Prostate gland (tissue), 2 donors: ENCODE measurements at regions not wholly inside any gene's neighbourhood (a gene's known extent, or its start where the extent isn't known, plus 50 kb on each side); places are given as distances from the start of the nearest gene placed in this dataset.

Experiments used
- DNase-seq: peaks from one replicate; pipeline ENCODE4 v3.0.0-alpha.2; 2019; ENCODE audit warnings: low spot score
- H3K27ac ChIP-seq, 2 donors: fragments of 200-600 bp; sonication (generic); 2 replicates each; pipeline ENCODE4 v1.5.1; 2017 to 2019
- H3K27me3 ChIP-seq: fragments of 200-600 bp; sonication (generic); replicated peaks from 2 replicates; pipeline ENCODE4 v1.5.1; 2019; ENCODE audit not compliant: insufficient read depth
- H3K36me3 ChIP-seq, 2 donors: fragments of 200-600 bp; sonication (generic); 1 replicate in 1 of 2; 2 replicates in 1 of 2; pipeline versions ENCODE4 v1.5.1 to v1.8.1; 2017 to 2019
- H3K4me1 ChIP-seq: fragments of 200-600 bp; sonication (generic); replicated peaks from 2 replicates; pipeline ENCODE4 v1.5.1; 2019
- H3K4me3 ChIP-seq, 2 donors: fragments of 200-600 bp; sonication (generic); 2 replicates each; pipeline ENCODE4 v1.5.1; 2017 to 2019
- H3K9me3 ChIP-seq: fragments of 200-600 bp; sonication (generic); 2 replicates; pipeline ENCODE4 v1.5.1; 2017
- CTCF ChIP-seq, 4 experiments: fragments of 200-600 bp in 2 of 4; fragments of 450-650 bp in 2 of 4; sonication (generic) in 2 of 4; IDR thresholded peaks; 1 replicate in 3 of 4; 2 replicates in 1 of 4; pipeline ENCODE4 v1.5.1; 2016 to 2019; ENCODE audit warnings: antibody characterized with exemption in 4 of 4, mild to moderate bottlenecking in 2 of 4, moderate library complexity in 2 of 4
- POLR2A ChIP-seq: fragments of 450-650 bp; IDR thresholded peaks from one replicate; pipeline ENCODE4 v1.6.1; 2016; ENCODE audit warnings: antibody characterized with exemption, mild to moderate bottlenecking
- POLR2AphosphoS5 ChIP-seq: sonication (generic); formaldehyde crosslinking; IDR thresholded peaks from one replicate; pipeline ENCODE4 v1.6.1; 2017; ENCODE audit warnings: antibody characterized with exemption
- WGBS: methylation state at CpG from one replicate; pipeline ENCODE4 v1.1.5; 2018; 5-methylcytosine and 5-hydroxymethylcytosine counted together
- intact Hi-C: fragments of 100-400 bp; cut with DNase I; formaldehyde crosslinking; loops from one replicate; pipeline ENCODE4 v1.14.2; 2022

GRCh38 chr17:53316988-53317387, 505.7 kb upstream of the KIF2B start:
- TF ChIP-seq POLR2A (no peak), CTCF (IDR thresholded peaks at IDR 0.05) (no peak), POLR2AphosphoS5 (no peak)
- Histone ChIP-seq H3K36me3 (no peaks in the 10 kb centered on the region), H3K9me3 (no peaks in the 10 kb centered on the region), H3K27me3 (no peaks in the 10 kb centered on the region), H3K27ac (no peak overlapping the region), H3K4me1 (no peaks in the 10 kb centered on the region), H3K4me3 (no peak overlapping the region)
- intact Hi-C loops: no loop called here
- WGBS: 93% methylated on average over 1 of the region's 1 CpG
- no peak for DNase-seq

- Histone ChIP-seq H3K4me3 (no peak overlapping the region), H3K27ac (no peak overlapping the region), H3K27me3 (no peaks in the 10 kb centered on the region), H3K9me3 (no peaks in the 10 kb centered on the region), H3K36me3 (no peaks in the 10 kb centered on the region), H3K4me1 (no peaks in the 10 kb centered on the region)
- 89% methylated on average over 5 of the region's 5 CpGs for WGBS
- DNase-seq: no peak
- intact Hi-C loops: no loop called here
- TF ChIP-seq POLR2A (no peak), CTCF (IDR thresholded peaks at IDR 0.05) (no peak)
Measured at GRCh38 chr17:53316073-53316472, 506.7 kb upstream of the KIF2B start.

- TF ChIP-seq POLR2AphosphoS5 (no peak), CTCF (IDR thresholded peaks at IDR 0.05) (no peak), POLR2A (no peak)
- DNase-seq: no peak
- no peak overlapping the region for H3K4me3 ChIP-seq
- intact Hi-C loops: no loop called here
- no peak overlapping the region for H3K27ac ChIP-seq
- no peaks in the 10 kb centered on the region for H3K9me3 ChIP-seq
- WGBS: 64% methylated on average over 3 of the region's 3 CpGs
- no peaks in the 10 kb centered on the region for H3K36me3 ChIP-seq
- no peaks in the 10 kb centered on the region for H3K4me1 ChIP-seq
- H3K27me3 ChIP-seq: no peaks in the 10 kb centered on the region
Measured at GRCh38 chr17:53314521-53314920, 508.2 kb upstream of the KIF2B start.

- intact Hi-C loops: no loop called here
- no peak for TF ChIP-seq POLR2AphosphoS5
- no peak for TF ChIP-seq POLR2A
- TF ChIP-seq CTCF (IDR thresholded peaks at IDR 0.05): no peak
- H3K27ac ChIP-seq: no peak overlapping the region
- H3K9me3 ChIP-seq: no peaks in the 10 kb centered on the region
- no peak for DNase-seq
- H3K4me3 ChIP-seq: no peak overlapping the region
- H3K4me1 ChIP-seq: no peaks in the 10 kb centered on the region
- H3K27me3 ChIP-seq: no peaks in the 10 kb centered on the region
- WGBS: 78% methylated on average over 2 of the region's 2 CpGs
- H3K36me3 ChIP-seq: no peaks in the 10 kb centered on the region
Measured at GRCh38 chr17:53313746-53314145, 509.0 kb upstream of the KIF2B start.

GRCh38 chr17:53278466-53278865, 544.3 kb upstream of the KIF2B start:
- WGBS: 87% methylated on average over 1 of the region's 1 CpG
- intact Hi-C loops: no loop called here
- H3K4me1 ChIP-seq: no peaks in the 10 kb centered on the region
- TF ChIP-seq CTCF (IDR thresholded peaks at IDR 0.05): no peak
- no peak for TF ChIP-seq POLR2AphosphoS5
- no peak for TF ChIP-seq POLR2A
- no peak overlapping the region for H3K4me3 ChIP-seq
- H3K27ac ChIP-seq: no peak overlapping the region
- H3K27me3 ChIP-seq: no peaks in the 10 kb centered on the region
- no peaks in the 10 kb centered on the region for H3K9me3 ChIP-seq
- DNase-seq: no peak
- H3K36me3 ChIP-seq: no peaks in the 10 kb centered on the region
